Gastroesophageal sphincter (tissue), 4 donors: ENCODE measurements at regions not wholly inside any gene's neighbourhood (a gene's known extent, or its start where the extent isn't known, plus 50 kb on each side); places are given as distances from the start of the nearest gene placed in this dataset.

Source experiments
- ATAC-seq: fragments of 150-250 bp; one replicate; pipeline ENCODE4 v1.9.1; 2016; ENCODE audit warnings: mild to moderate bottlenecking, moderate library complexity
- H3K27ac ChIP-seq, 4 donors: fragments of 200-600 bp; sonication (generic) in 3 of 4; 1 replicate in 3 of 4; 2 replicates in 1 of 4; pipeline ENCODE4 v1.5.1; 2016 to 2019
- H3K27me3 ChIP-seq: fragments of 200-600 bp; sonication (generic); one replicate; pipeline ENCODE4 v1.5.1; 2019
- H3K36me3 ChIP-seq, 2 donors: fragments of 200-600 bp; sonication (generic); one replicate each; pipeline ENCODE4 v1.5.1; 2019; ENCODE audit warnings: control low read depth in 1 of 2
- H3K4me1 ChIP-seq, 3 donors: fragments of 200-600 bp; sonication (generic); 1 replicate in 2 of 3; 2 replicates in 1 of 3; pipeline ENCODE4 v1.5.1; 2016 to 2019; ENCODE audit warnings: control low read depth in 2 of 3
- H3K4me3 ChIP-seq, 2 donors: fragments of 200-600 bp; sonication (generic); one replicate each; pipeline ENCODE4 v1.5.1; 2019; ENCODE audit warnings: mild to moderate bottlenecking in 1 of 2, moderate library complexity in 1 of 2
- H3K9me3 ChIP-seq, 3 donors: fragments of 200-600 bp; sonication (generic); one replicate each; pipeline ENCODE4 v1.5.1; 2017 to 2019; ENCODE audit warnings: control low read depth in 2 of 3
- CTCF ChIP-seq, 4 experiments: fragments of 200-600 bp in 2 of 4; fragments of 450-650 bp in 2 of 4; sonication (generic) in 1 of 4; IDR thresholded peaks; one replicate each; pipeline ENCODE4 v1.5.1; 2017 to 2019; ENCODE audit warnings: antibody characterized with exemption in 4 of 4, mild to moderate bottlenecking in 2 of 4, moderate library complexity in 2 of 4
- EP300 ChIP-seq: sonication (generic); formaldehyde crosslinking; IDR thresholded peaks from one replicate; pipeline ENCODE4 v1.6.1; 2017; ENCODE audit warnings: antibody characterized with exemption, mild to moderate bottlenecking
- POLR2A ChIP-seq, 2 donors: fragments of 450-650 bp; IDR thresholded peaks; one replicate each; pipeline ENCODE4 v1.6.1; 2017; ENCODE audit warnings: antibody characterized with exemption in 2 of 2, mild to moderate bottlenecking in 2 of 2, moderate library complexity in 1 of 2
- POLR2AphosphoS5 ChIP-seq: sonication (generic); formaldehyde crosslinking; IDR thresholded peaks from one replicate; pipeline ENCODE4 v1.6.1; 2017; ENCODE audit warnings: antibody characterized with exemption
- WGBS, 2 donors: methylation state at CpG; one replicate each; pipeline ENCODE4 v1.1.5; 2018; ENCODE audit warnings: low coverage in 1 of 2; 5-methylcytosine and 5-hydroxymethylcytosine counted together

DNA sequence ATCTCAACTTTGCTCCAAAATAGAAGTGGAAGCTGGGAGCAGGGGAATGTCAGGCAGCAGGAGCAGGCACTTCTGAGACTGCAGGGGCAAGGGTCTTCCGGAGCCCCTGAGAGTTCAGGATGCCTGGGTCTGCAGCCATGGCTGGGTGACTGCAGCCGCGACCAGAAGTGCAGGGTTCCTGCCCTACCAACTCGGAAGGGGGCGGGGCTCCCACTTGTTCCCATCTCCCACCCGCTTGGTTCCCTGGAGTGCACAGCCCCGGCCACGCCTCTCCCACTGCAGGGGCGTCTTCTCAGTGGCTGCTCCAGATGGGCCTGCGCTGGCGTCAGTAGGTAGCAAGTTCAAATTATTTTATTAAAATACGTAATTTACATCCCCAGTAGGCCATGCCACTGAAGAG, 1631.7 kb downstream of the OLFM4 start:
- no peaks in the 10 kb centered on the region for H3K4me1 ChIP-seq
- no peaks in the 10 kb centered on the region for H3K9me3 ChIP-seq
- no peaks in the 10 kb centered on the region for H3K36me3 ChIP-seq
- H3K27ac ChIP-seq, result no peak overlapping the region
- H3K4me3 ChIP-seq, result no peak overlapping the region
- ATAC-seq, result no peak
- H3K27me3 ChIP-seq, result no peaks in the 10 kb centered on the region
- 88 to 95% methylated on average over 5 to 7 of the region's 12 CpGs for WGBS, 2 donors
- TF ChIP-seq CTCF (IDR thresholded peaks at IDR 0.05), result no peak
- TF ChIP-seq EP300, result no peak
- TF ChIP-seq POLR2AphosphoS5, result no peak
- TF ChIP-seq POLR2A (IDR thresholded peaks at IDR 0.05), result no peak

GRCh38 chr13:54676526-54677113, 1648.0 kb downstream of the OLFM4 start:
- H3K4me3 ChIP-seq, result no peak overlapping the region
- no CpG with 5 or more reads among the region's 22 CpGs for WGBS, 2 donors
- H3K27ac ChIP-seq, result no peak overlapping the region
- TF ChIP-seq CTCF (IDR thresholded peaks at IDR 0.05) (no peak), POLR2AphosphoS5 (no peak), EP300 (no peak), POLR2A (IDR thresholded peaks at IDR 0.05) (no peak)
- H3K9me3 ChIP-seq, result peaks cover 0 to 10% (median 0%) of the 10 kb centered on the region in 3 donors
- no peaks in the 10 kb centered on the region for H3K36me3 ChIP-seq
- no peaks in the 10 kb centered on the region for H3K27me3 ChIP-seq
- no peak for ATAC-seq
- H3K4me1 ChIP-seq, result no peaks in the 10 kb centered on the region

- ATAC-seq, result no peak
- Histone ChIP-seq H3K36me3 (no peaks in the 10 kb centered on the region), H3K27me3 (no peaks in the 10 kb centered on the region), H3K4me1 (no peaks in the 10 kb centered on the region), H3K27ac (no peak overlapping the region), H3K9me3 (peaks cover 0 to 3% (median 0%) of the 10 kb centered on the region in 3 donors), H3K4me3 (no peak overlapping the region)
- 42 to 90% methylated on average over 1 of the region's 1 CpG for WGBS, 2 donors
- no peak for TF ChIP-seq EP300
- TF ChIP-seq CTCF (IDR thresholded peaks at IDR 0.05), result no peak
- no peak for TF ChIP-seq POLR2AphosphoS5
- no peak for TF ChIP-seq POLR2A (IDR thresholded peaks at IDR 0.05)
Observed at GRCh38 chr13:54682184-54682583, 1653.6 kb downstream of the OLFM4 start.

DNA sequence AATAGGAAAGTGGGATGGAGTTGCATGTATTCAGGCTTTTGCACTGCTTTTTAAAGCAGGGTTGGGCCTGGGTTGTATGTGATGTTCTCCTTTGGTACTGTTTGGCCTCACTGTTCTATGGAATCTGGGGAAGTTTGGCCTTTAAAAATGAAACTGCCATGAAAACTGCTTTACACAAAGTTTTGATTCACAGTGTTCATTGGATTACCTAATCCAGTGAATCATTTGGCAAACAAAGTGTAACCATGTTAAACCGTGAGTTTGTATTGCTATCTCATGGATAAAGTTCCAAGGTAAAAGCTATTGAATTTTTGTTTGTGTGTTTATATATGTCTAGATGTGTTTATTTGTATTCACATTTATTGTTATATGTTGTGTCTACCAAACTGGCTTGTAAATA, 1658.6 kb downstream of the OLFM4 start:
- no peak overlapping the region for H3K4me3 ChIP-seq
- no peaks in the 10 kb centered on the region for H3K36me3 ChIP-seq
- 42 to 57% methylated on average over 1 of the region's 1 CpG for WGBS, 2 donors
- H3K27ac ChIP-seq, result no peak overlapping the region
- TF ChIP-seq EP300 (no peak), POLR2AphosphoS5 (no peak), POLR2A (IDR thresholded peaks at IDR 0.05) (no peak), CTCF (IDR thresholded peaks at IDR 0.05) (no peak)
- no peaks in the 10 kb centered on the region for H3K27me3 ChIP-seq
- H3K4me1 ChIP-seq, result no peaks in the 10 kb centered on the region
- H3K9me3 ChIP-seq, result peaks cover 0 to 3% (median 0%) of the 10 kb centered on the region in 3 donors
- no peak for ATAC-seq

DNA sequence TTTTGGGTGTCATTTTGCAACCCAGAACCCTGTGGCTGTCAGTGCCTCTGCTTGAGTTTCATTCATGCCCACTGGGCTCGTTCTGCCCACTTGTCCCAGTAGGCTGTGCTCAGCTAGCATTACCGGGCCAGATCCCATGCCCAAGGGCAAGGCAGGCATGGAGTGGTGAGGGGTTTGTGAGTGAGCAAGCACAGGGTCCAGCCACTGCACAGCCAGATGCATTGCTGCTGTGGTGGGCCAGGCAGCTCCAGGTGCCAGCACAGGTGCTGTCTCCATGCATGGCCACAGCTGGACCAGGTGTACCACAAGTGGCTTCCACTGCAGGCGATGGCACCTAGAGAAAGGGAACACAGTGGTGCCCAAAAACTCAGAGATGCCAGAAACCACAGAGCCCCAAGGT, 1671.2 kb downstream of the OLFM4 start:
- Histone ChIP-seq H3K27ac (no peak overlapping the region), H3K36me3 (no peaks in the 10 kb centered on the region), H3K27me3 (no peaks in the 10 kb centered on the region), H3K4me3 (no peak overlapping the region), H3K9me3 (no peaks in the 10 kb centered on the region), H3K4me1 (no peaks in the 10 kb centered on the region)
- no peak for ATAC-seq
- TF ChIP-seq EP300, result no peak
- 100% methylated on average over 1 of the region's 3 CpGs; no CpG with 5 or more reads in 1 of the 2 donors for WGBS, 2 donors
